ENCODE measurements at regions not wholly inside any gene's neighbourhood (a gene's known extent, or its start where the extent isn't known, plus 50 kb on each side); places are given as distances from the start of the nearest gene placed in this dataset.

DNA sequence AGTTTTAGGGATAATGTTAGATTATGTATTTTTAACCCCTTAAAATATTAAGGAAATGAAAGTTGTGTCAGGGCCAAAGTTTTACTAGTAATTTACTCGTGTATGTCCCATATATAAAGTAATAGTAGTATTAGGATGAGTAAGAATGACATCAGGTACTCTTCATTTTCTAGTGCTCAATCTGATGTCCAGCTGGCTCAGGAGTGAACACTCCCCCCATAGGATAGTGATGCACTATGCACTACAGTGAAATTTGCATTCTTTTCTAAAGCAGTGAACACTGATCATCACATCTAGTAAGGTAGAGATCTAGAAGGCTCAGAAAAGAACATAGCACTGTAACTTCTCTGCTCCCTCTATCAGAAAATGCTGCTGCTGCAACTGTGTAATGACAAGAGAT is 409.7 kb downstream of the GLUD2 start:
- H3K36me3 ChIP-seq (replicated peaks; ENCODE audit: insufficient read depth, low read length), result no peaks in the 10 kb centered on the region
- no peaks in the 10 kb centered on the region for H3K79me2 ChIP-seq (ENCODE audit: low read length)
- no peak overlapping the region for H3K4me3 ChIP-seq (ENCODE audit: low read length)
- H3K27me3 ChIP-seq (replicated peaks; ENCODE audit: insufficient read depth, low read length), result no peaks in the 10 kb centered on the region
- H3K4me2 ChIP-seq (ENCODE audit: low read depth, low read length), result no peak overlapping the region
- peaks cover 8% of the 10 kb centered on the region for H3K4me1 ChIP-seq (ENCODE audit: low read length)
- no peaks in the 10 kb centered on the region for H3K9me3 ChIP-seq (replicated peaks; ENCODE audit: insufficient read depth, low read length)
- no peak overlapping the region for H3K9ac ChIP-seq (ENCODE audit: low read length)
- TF ChIP-seq, protein P1, sequence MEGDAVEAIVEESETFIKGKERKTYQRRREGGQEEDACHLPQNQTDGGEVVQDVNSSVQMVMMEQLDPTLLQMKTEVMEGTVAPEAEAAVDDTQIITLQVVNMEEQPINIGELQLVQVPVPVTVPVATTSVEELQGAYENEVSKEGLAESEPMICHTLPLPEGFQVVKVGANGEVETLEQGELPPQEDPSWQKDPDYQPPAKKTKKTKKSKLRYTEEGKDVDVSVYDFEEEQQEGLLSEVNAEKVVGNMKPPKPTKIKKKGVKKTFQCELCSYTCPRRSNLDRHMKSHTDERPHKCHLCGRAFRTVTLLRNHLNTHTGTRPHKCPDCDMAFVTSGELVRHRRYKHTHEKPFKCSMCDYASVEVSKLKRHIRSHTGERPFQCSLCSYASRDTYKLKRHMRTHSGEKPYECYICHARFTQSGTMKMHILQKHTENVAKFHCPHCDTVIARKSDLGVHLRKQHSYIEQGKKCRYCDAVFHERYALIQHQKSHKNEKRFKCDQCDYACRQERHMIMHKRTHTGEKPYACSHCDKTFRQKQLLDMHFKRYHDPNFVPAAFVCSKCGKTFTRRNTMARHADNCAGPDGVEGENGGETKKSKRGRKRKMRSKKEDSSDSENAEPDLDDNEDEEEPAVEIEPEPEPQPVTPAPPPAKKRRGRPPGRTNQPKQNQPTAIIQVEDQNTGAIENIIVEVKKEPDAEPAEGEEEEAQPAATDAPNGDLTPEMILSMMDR (IDR thresholded peaks at IDR 0.05; ENCODE audit: low read length), result no peak
- no peak for TF ChIP-seq EZH2 (optimal IDR thresholded peaks at IDR 0.05; ENCODE audit: low read depth, low read length)
- no peak for TF ChIP-seq EZH2phosphoT487 (IDR thresholded peaks at IDR 0.05; ENCODE audit: low read length)
- H3K9me2 ChIP-seq (replicated peaks; ENCODE audit: insufficient read depth, low read length), result no peaks in the 10 kb centered on the region
- H3F3A ChIP-seq (ENCODE audit: insufficient read depth, low read length), result no peaks in the 10 kb centered on the region
- no peak overlapping the region for H3K27ac ChIP-seq (ENCODE audit: low read length)
- no peak overlapping the region for H2AFZ ChIP-seq (ENCODE audit: low read length)
- no peaks in the 10 kb centered on the region for H4K20me1 ChIP-seq (ENCODE audit: insufficient read depth, low read length)
- DNase-seq, result no peak

DNA sequence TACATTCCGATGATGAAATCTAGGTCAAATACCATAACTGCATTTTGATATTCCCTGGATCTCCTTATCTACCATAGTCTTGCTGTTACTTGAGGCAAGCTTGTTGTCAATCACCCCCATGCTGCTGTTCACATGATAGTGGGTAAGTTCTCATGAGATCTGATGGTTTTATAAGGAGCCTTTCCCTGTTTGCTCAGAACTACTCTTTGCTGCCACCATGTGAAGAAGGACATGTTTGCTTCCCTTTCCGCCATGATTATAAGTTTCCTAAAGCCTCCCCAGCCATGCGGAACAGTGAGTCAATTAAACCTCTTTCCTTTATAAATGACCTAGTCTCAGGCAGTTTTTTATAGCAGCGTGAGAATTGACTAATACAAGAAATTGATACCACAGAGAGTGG is 432.0 kb downstream of the GLUD2 start:
- TF ChIP-seq EZH2phosphoT487 (IDR thresholded peaks at IDR 0.05; ENCODE audit: low read length) (no peak), EZH2 (optimal IDR thresholded peaks at IDR 0.05; ENCODE audit: low read depth, low read length) (no peak)
- TF ChIP-seq, protein P1 (IDR thresholded peaks at IDR 0.05; ENCODE audit: low read length), result no peak
- H4K20me1 ChIP-seq (ENCODE audit: insufficient read depth, low read length), result no peaks in the 10 kb centered on the region
- no peaks in the 10 kb centered on the region for H3F3A ChIP-seq (ENCODE audit: insufficient read depth, low read length)
- no peaks in the 10 kb centered on the region for H3K27me3 ChIP-seq (replicated peaks; ENCODE audit: insufficient read depth, low read length)
- DNase-seq, result no peak
- H3K27ac ChIP-seq (ENCODE audit: low read length), result no peak overlapping the region
- H3K9me3 ChIP-seq (replicated peaks; ENCODE audit: insufficient read depth, low read length), result no peaks in the 10 kb centered on the region
- H3K4me2 ChIP-seq (ENCODE audit: low read depth, low read length), result no peak overlapping the region
- H3K36me3 ChIP-seq (replicated peaks; ENCODE audit: insufficient read depth, low read length), result no peaks in the 10 kb centered on the region
- H3K4me1 ChIP-seq (ENCODE audit: low read length), result no peaks in the 10 kb centered on the region
- no peak overlapping the region for H2AFZ ChIP-seq (ENCODE audit: low read length)
- no peak overlapping the region for H3K4me3 ChIP-seq (ENCODE audit: low read length)
- no peaks in the 10 kb centered on the region for H3K9me2 ChIP-seq (replicated peaks; ENCODE audit: insufficient read depth, low read length)
- no peak overlapping the region for H3K9ac ChIP-seq (ENCODE audit: low read length)
- H3K79me2 ChIP-seq (ENCODE audit: low read length), result no peaks in the 10 kb centered on the region

DNA sequence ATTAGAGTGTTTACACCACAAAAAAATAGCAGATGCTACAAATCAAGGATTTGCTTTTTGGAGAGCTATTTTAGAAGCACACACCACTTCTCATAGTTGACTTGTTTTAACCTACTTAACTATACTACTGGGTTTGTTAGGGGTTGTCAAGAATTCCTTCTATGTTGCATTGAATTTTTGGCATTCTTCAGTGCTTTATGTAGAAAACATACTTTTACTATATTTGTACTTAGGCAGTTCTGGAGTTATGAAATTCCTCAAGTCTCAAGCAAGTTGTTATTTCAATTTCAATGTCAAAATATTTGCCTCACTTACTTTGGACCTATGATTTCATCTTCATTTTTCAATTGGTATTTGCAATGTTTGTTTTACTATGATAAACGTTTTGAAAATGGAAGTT is 449.6 kb downstream of the GLUD2 start:
- no peak overlapping the region for H3K4me2 ChIP-seq (ENCODE audit: low read depth, low read length)
- H3K36me3 ChIP-seq (replicated peaks; ENCODE audit: insufficient read depth, low read length), result no peaks in the 10 kb centered on the region
- no peaks in the 10 kb centered on the region for H4K20me1 ChIP-seq (ENCODE audit: insufficient read depth, low read length)
- TF ChIP-seq EZH2 (optimal IDR thresholded peaks at IDR 0.05; ENCODE audit: low read depth, low read length), result no peak
- TF ChIP-seq, protein P1 (IDR thresholded peaks at IDR 0.05; ENCODE audit: low read length), result no peak
- TF ChIP-seq EZH2phosphoT487 (IDR thresholded peaks at IDR 0.05; ENCODE audit: low read length), result no peak
- no peak overlapping the region for H3K9ac ChIP-seq (ENCODE audit: low read length)
- no peaks in the 10 kb centered on the region for H3K9me2 ChIP-seq (replicated peaks; ENCODE audit: insufficient read depth, low read length)
- no peaks in the 10 kb centered on the region for H3K27me3 ChIP-seq (replicated peaks; ENCODE audit: insufficient read depth, low read length)
- no peaks in the 10 kb centered on the region for H3K79me2 ChIP-seq (ENCODE audit: low read length)
- no peaks in the 10 kb centered on the region for H3K4me1 ChIP-seq (ENCODE audit: low read length)
- no peak overlapping the region for H2AFZ ChIP-seq (ENCODE audit: low read length)
- H3F3A ChIP-seq (ENCODE audit: insufficient read depth, low read length), result no peaks in the 10 kb centered on the region
- no peaks in the 10 kb centered on the region for H3K9me3 ChIP-seq (replicated peaks; ENCODE audit: insufficient read depth, low read length)
- no peak overlapping the region for H3K27ac ChIP-seq (ENCODE audit: low read length)
- H3K4me3 ChIP-seq (ENCODE audit: low read length), result no peak overlapping the region
- DNase-seq, result no peak
